ENCODE measurements at regions not wholly inside any gene's neighbourhood (a gene's known extent, or its start where the extent isn't known, plus 50 kb on each side); places are given as distances from the start of the nearest gene placed in this dataset.

DNA sequence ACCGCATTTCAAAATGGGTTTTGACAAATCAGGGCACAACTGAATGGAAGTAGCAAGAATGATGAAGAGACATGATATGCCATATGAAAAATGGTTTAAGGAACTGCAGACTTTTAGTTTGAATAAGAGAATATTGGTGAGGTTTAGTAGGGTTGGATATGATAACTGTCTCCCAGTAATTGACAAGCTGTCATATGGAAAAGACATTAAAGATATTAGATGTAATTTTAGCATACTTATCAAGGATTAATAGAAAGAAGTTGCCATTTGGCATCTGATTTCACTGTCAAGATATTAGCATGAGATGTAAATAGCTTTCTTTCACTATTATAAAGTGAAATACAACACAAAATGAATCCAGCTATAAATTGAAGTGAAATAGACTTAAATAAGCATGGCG lies 169.0 kb upstream of the MPDZ start:
- TF ChIP-seq CTCF (IDR thresholded peaks at IDR 0.05) (no peak), POLR2AphosphoS5 (IDR thresholded peaks at IDR 0.05; ENCODE audit: low read depth, low read length) (no peak)
- TF ChIP-seq, protein P1, sequence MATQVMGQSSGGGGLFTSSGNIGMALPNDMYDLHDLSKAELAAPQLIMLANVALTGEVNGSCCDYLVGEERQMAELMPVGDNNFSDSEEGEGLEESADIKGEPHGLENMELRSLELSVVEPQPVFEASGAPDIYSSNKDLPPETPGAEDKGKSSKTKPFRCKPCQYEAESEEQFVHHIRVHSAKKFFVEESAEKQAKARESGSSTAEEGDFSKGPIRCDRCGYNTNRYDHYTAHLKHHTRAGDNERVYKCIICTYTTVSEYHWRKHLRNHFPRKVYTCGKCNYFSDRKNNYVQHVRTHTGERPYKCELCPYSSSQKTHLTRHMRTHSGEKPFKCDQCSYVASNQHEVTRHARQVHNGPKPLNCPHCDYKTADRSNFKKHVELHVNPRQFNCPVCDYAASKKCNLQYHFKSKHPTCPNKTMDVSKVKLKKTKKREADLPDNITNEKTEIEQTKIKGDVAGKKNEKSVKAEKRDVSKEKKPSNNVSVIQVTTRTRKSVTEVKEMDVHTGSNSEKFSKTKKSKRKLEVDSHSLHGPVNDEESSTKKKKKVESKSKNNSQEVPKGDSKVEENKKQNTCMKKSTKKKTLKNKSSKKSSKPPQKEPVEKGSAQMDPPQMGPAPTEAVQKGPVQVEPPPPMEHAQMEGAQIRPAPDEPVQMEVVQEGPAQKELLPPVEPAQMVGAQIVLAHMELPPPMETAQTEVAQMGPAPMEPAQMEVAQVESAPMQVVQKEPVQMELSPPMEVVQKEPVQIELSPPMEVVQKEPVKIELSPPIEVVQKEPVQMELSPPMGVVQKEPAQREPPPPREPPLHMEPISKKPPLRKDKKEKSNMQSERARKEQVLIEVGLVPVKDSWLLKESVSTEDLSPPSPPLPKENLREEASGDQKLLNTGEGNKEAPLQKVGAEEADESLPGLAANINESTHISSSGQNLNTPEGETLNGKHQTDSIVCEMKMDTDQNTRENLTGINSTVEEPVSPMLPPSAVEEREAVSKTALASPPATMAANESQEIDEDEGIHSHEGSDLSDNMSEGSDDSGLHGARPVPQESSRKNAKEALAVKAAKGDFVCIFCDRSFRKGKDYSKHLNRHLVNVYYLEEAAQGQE (IDR thresholded peaks at IDR 0.05; ENCODE audit: insufficient read depth in 1 of 2, low read depth in 2 of 2, low read length in 1 of 2): no peak
